NCI-H69 (cell line): ENCODE measurements at regions not wholly inside any gene's neighbourhood (a gene's known extent, or its start where the extent isn't known, plus 50 kb on each side); places are given as distances from the start of the nearest gene placed in this dataset.
"Not testable (repeated sequence)": the region's sequence is repeated elsewhere in the genome, so short reads cannot be mapped to it uniquely, and the experiment has no call there.

Experiments used
- DNase-seq: peaks from one replicate; lab custom pipeline; 2025; lab: John Stamatoyannopoulos, UW

DNA sequence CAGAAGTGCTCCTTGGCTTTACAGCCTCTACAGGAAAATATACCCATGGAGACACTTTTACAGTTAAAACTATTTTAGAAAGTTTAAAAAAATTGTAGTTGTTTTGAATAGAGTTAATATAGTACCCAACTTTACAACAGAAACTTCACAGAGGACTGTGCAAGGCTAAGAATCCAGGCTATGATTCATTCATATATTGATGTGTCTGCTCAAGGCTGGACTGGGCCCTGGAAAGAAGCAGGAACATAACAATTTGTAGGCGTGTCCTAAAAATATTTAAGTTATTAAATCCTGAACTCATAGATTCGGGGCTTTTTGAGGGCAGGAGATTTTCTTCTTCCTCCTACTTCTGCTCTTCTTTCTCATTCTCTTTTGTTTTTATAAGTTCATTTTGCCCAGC is 291.5 kb upstream of the CCDC179 start:
- no peak for DNase-seq

DNA sequence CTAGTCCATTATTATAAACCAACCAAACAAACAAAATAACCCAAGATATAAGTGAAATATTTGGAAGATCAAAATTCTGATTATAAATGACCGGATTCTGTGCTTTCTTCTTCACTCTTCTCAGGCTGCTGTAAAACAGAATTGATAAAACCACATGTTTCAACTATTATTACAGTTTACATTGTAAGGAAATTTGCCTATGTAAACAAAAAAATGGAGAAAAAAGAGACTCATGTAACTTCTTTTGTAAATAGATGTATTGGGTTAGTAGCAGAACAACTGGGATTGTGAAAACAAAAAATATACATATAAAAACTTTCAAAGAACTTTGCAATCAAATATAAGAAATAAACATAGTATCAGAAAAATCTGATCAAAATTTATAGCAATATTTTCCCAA is 295.2 kb upstream of the CCDC179 start:
- DNase-seq, result no peak

DNA sequence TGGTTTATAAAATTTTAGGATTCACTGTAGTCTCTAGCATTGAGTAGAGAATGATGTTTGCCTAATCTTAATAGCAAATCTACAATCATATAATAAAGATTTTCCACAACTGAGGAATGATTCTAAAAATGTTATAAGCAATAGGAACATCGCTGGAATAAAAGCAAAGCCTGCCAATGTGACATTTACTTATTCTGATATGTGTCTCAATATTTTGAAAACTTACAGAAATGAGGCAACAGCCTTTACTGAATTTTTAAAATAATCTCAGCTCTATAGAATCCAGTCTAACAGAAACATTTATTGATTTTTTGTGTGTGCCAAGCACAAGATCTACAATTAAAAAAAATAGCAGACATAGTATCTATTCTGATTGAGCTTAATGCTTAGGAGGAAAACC is 303.7 kb upstream of the CCDC179 start:
- DNase-seq, result no peak

DNA sequence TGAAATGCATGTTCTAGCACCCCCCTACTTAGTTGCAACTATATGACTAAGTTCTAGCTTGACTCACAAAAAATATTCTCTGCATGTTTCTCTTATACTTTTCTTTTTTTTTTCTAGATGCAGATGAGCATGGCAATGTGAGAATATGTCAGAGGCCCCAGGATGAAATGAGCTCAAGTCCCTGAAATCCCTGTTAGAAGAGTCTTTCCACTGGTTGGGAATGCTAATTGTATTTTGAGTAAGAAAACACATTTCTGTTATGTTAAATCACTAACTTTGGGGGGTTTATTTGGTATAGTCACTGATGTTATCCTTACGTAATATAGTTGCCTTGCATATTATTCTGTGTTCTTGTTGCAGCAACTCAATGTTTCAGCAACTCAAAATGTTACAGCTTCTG is 306.1 kb upstream of the CCDC179 start:
- no peak for DNase-seq

DNA sequence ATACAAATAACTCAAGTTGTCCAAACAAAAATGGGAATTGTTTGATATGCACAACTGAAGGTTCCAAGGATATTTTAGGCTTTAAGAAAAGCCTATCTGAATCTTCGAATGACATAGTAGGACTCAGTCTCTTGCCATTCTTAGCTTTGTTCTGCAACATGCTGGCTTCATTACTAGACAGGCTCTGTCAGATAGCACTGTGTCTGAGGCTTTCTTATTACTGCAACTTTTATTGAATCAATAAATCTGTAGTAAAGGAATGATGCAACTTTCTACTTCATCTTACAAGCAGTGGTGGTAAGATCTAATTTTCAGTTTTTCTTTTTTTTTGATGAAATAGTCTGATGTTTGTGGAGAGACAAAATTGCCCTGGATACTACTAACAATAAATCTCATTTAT is 319.3 kb upstream of the CCDC179 start:
- DNase-seq, result no peak

DNA sequence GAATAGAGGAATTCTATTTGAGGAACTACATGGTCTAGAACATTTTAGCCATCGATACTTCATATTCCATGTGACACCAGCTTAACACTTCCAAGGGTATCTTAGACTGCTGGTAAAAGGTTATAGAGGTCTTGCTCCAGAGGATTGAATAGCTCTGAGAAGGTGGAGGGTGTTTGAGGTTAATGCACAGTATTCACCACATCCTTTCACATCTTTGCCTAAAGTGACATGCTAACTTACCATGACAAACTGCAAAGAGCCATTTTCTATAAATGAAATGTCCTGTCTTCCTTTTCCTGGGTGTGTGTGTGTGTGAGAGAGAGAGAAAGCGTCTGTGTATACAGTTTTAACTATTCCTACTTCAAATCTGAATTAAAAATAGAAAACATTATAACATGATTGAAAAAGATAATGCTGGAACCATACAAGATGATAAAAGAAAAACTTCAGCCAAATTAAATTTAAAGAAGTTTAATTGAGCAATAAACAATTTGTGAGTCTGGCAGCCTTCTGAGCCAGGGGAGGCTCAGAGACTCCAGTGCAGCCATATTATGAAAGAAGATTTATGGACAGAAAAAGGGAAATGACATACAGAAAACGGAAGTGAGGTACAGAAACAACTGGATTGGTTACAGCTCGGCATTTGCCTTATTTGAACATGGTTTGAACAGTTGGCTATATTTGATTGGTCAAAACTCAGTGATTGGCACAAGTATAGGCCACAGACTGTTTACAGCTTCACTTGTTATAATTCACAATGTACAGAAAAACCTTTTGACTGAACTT is 320.9 kb upstream of the CCDC179 start:
- no peak for DNase-seq

DNA sequence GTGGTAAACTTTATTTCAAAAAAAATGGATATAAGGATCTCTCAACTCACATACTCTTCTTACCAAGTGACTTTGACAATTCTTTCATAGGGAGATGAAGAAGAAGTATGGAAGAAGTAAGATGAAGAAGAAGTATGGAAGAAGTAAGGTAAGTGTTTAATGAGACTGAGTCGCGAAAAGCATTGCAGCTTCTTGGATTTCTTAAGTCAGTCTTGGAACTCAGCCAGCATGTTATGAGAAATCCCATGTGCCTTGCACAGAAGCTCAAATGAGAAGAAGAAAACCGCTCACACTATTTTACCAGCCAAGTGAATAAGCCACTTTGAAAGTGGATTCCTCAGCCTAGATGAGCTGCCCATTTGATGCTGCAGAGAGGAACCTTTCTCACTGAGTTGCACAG is 332.0 kb upstream of the CCDC179 start:
- peak; percentile 42 for DNase-seq

DNA sequence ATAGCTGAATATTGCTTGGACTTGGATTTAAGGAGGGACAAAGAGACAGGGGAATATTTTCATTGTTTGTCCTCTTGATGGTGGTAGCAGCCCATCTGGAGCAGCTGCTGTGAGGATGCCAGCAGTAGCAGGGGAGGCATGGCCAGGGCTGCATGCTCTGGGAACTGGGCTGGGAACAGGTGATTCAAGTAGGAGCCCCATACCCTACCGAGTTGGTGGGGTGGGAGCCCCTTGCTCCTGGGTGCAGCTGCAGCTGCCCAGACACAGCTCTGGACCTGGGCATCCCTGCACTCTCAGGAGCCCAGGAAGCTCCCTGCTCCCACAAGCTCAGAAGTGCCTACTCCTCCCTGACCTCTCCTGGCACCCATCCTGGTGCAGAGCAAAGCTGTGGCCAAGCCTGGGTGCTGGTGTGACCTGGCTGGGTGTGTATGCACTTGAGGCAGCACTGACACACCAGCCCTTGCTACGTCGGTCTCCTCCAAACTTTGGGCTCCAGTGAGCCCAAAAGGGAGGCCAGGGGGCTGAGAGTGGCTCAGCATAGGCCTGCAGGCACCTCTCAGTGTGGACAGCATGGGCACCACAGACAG is 341.8 kb upstream of the CCDC179 start:
- DNase-seq, result no peak

DNA sequence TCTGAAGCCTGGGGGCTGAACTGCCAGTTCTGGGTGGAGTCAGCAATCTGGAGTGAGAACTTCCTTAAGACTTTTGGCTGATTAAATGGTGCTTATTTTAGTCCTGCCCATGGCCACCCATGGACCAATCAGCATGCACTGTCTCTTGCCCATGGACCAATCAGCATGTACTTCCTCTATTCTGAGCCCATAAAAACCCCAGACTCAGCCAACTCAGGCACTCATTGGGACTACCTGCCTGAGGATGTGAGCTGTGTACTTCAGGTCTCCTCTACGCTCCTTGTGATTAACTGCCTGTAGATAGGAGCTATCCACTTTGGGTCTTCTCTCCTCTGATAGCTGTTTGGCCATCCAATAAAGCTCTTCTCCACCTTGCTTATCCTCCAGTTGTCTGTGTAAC is 342.3 kb upstream of the CCDC179 start:
- DNase-seq, result no peak

DNA sequence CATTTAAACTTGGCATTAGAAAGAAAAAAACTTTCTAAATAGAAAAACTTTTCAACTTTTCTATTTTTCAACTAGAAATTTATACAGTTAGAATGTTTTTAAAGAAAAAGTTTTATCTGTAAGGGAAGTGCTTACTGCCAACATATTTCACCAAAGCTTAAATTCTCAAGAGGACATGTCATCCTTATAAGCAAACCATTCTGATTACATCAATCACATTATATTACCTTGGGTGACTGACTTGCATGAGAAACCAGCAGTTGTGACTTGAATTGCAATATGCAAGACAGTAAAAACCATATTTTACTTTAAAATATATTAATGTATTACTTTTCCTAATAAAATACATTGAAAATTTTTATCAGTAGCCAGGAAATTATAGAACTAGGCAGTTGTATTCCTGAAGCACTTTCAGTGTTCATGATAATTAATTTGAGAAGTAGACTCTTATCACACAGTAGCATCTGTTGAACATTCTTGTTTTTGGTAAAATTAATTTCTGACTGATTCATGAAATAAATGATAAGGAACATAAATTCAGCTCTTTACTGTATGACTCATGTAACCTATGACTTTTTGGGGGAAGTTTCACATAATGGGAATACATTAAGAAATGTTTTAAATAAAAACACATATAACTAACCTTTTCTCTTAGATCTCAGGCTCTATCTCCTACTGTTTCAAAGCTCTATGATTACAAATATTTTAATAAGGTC is 345.0 kb upstream of the CCDC179 start:
- DNase-seq, result no peak

DNA sequence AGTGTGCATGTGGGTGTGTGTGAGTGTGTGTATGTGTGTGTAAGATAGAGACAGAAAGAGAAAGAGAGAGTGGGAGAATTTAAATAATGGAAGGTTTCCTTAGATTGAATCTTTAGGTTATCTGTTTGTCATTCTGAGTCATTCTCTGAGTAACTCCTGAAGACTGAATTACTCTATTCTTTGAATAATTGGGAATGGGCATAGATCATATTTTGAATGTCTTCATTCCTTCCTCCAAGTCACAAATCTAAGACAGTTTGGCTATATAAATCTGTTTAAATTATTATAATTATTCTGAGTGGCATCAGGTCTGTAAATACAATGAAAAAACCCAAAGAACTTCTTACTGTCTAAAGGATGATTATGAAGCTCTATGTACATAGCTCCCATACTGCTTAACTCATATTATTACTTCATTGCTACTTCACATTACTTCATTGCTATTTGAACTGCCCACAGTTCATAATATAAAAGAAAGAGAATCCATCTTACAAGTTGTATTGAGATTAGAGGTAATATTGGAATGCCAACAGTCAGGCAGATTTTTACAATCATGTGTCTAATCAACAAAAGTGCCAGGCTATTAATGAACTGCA is 346.6 kb upstream of the CCDC179 start:
- DNase-seq, result no peak

DNA sequence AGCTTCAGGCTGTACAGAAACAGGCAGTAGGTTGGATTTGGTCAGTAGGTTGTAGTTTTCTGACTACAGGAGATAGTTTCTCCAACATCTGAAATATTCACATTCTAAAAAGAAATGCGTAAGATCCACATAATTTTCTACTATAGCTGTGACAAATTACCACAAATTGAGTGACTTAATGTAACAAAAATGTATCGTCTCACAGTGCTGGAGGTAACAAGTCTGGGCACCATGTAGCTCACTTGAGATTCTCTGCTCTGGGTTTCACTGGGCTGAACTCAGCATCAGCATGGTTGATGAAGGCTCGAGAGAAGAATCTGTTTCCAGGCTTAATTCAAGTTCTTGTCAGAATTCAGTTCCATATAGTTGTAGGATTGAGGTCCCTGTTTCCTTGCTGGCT is 350.9 kb upstream of the CCDC179 start:
- no peak for DNase-seq

DNA sequence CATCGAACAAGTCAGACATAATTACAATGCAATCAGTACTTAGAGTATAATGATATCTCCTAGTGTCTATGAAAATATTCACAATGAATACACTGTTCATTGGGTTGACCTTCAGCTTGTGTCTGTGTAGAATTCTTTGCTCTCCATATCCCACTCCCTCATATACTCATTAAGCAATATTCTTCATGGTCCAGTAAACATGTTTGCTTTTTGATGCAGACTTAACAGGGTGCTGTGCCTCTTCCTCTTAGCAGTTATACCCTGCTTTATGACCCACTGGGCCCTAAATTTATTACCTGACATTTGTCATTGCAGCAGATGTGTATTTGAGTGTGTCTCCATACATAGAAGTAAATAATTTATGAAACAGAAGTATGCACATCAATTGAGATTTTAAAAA is 352.5 kb upstream of the CCDC179 start:
- DNase-seq, result peak; percentile 97

DNA sequence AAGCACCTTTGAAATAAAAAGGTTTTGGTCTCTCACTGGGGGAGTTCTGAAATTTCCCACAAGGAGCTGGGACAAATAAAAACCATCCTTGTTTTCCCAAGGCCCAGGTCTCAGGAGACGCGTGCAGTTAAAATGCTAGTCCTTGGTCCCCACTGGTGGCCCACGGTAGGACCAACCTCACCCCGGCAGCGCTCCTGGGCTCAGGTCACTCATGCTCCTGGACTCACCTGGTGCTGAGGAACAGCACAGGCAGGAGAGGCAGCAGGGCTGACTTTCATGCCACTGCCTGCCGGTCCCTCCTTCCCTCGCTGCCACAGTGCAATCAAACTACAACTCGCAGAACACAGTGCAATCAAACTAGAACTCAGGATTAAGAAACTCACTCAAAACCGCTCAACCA is 356.8 kb upstream of the CCDC179 start:
- DNase-seq, result no peak

DNA sequence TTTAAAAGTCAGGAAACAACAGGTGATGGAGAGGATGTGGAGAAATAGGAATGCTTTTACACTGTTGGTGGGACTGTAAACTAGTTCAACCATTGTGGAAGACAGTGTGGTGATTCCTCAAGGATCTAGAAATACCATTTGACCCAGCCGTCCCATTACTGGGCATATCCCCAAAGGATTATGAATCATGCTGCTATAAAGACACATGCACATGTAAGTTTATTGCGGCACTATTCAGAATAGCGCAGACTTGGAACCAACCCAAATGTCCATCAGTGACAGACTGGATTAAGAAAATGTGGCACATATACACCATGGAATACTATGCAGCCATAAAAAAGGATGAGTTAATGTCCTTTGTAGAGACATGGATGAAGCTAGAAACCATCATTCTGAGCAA is 359.8 kb upstream of the CCDC179 start:
- DNase-seq, result not testable (repeated sequence)

DNA sequence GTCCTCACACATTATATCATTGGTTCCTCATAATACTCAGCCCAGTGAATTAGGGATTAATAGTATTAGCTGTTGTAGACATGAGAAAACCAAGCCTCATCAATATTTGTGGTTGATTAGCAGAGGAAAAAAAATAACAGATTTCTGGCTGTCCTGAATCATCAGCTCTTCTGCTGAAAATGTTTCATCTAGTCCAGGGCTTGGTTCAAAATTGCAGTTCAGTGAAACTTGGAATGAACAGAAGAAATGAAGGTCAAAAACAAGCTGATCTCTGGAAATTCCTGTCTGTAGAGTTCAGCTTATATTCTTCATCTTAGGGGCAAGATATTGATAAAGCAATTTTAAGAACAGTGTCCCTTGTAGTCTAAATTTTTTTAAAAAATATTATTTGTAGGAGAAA is 361.1 kb upstream of the CCDC179 start:
- DNase-seq, result no peak

DNA sequence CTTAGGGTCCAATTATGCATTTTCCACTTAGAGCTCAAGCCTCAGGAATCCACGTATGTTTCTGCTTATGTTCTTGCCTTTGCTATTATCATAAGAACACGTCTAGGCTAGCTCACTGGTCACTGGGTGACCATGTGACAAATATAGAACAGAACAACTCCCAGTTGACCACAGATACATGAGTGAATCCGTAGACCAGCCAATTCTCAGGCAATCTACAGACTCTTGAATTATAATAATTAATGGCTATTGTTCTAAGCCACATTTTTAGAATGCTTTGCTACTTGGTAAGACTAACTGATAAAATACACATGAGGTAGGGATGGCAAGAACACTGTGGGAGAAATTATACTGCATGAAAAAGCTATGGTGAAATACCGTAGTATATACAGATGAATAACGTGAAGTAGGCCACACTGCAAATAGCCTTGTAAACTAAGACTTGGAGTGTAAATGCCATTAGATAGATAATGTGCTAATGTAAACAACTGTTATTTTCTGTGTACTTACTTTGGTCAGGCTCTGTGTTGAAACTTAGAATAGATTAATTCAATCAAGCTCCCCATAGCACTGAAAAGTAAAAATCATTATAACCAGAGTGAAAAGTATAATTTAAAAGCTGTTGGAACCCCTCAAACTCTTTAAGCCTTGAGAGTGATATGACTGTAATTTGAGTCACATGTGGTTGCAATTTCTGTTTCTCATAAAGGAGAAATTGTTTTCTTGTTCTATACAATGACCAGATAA is 366.2 kb upstream of the CCDC179 start:
- DNase-seq, result no peak

DNA sequence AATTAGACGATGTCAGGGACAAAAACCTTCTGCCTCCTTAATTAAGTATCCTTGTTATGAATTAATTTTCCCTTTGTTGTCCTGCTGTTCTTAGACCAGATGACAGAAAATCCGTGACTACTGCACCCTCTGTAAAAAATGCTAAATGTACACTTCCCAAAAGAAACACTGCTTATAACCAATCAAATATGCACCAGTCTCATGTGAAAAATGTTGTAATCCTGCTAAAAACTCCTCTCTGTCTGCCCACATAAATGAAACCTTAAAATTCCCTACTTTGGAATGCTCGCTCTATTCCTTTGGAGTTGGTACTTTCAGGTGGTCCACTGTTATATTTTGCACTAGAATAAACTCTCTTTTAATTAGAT is 366.8 kb upstream of the CCDC179 start:
- DNase-seq, result no peak

DNA sequence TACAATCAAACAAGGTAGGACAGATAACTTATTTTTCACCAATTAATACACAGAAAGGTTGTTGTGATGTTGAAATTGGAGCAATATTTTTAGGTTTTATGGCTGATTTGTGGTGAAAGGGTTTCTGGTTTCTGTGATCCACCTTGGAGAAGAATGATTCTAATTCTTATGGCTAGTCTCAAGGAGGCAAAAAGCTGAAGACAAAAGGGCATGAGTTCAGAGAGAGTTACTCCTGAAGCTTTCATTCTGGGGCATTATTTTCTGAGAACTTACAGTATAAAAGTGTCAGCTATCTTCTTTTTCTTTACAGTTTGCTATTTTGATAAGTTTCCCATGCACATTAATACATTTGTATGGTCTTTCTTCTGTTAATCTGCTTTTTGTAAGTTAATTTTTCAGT is 372.4 kb upstream of the CCDC179 start:
- DNase-seq, result no peak

DNA sequence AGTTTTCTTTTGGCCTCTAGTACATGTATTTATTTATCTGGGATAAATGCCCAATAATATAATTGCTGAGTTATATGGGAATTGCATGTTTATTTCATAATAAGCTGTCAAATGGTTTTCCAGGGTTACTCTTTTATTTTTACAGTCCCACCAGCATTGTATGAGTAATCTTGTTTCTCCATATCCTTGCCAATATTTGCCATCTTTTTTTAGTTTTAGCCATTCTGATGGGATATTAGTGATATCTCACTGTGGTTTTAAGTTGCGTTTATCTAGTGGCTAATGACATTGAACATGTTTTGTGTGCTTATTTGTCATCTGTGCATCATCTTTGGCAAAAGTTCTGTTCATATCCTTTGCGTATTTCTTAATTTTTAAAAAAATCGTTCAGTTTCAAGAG is 372.8 kb upstream of the CCDC179 start:
- no peak for DNase-seq

DNA sequence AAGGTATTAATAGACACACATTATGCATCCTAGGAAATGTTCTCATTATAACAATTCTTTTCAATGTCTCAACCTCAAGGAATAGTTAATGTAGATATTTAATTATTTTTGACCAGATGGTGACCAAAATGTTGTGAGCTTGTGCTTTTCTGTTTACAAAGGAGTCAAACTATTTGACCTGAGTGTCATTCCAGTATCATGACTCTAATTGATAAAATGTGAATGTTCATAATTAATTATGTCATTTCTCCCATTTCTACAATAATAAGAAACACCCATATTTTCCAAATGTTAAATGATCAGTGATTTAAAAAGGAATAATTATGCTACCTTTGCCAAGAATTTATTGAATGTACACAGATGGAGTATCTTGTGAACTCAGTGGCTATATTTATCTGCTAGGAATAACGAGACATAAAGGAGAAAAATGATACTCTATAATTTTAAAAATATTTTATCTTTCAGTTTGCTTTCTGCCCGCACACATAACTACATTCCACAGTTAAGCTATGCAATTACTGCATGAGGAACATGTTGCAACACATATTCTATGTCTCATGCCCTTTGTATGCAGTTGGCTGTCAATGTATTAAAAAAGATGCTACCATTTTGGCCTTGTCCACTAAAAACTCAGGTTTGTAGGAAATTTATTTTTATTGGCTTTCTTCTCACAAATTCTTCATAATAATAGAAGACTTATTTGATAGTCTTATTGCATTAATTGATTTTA is 376.7 kb upstream of the CCDC179 start:
- peak; percentile 50 for DNase-seq

DNA sequence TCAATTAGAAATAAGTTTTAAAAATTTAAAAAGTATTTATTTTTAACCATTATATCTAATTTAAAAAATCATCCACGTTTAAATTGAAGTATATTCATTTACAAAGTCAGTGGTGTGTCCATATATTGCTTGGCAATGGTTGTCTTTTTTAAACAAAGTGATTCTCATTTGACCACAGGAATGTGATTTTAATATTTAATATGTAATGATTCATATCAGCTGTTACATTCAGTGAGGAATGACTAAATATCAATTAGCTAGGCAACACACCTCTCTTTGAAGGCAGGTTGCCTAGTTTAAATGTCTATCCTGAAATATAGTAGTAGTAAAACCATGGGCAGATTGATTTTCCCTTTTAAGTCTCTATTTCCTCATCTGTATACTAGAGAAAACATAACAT is 392.2 kb upstream of the CCDC179 start:
- no peak for DNase-seq
